ENCODE measurements at regions not wholly inside any gene's neighbourhood (a gene's known extent, or its start where the extent isn't known, plus 50 kb on each side); places are given as distances from the start of the nearest gene placed in this dataset.
"Not testable (repeated sequence)": the region's sequence is repeated elsewhere in the genome, so short reads cannot be mapped to it uniquely, and the experiment has no call there.

GRCh38 chr5:72651779-72652178 lies 144.6 kb upstream of the ZNF366 start:
- DNase-seq (ENCODE audit: low read depth in 1 of 2, low spot score in 1 of 2) = no peak

- DNase-seq (ENCODE audit: low read depth in 1 of 2, low spot score in 1 of 2) = no peak
These were observed 143.9 kb upstream of the ZNF366 start for GRCh38 chr5:72651109-72651508.

DNA sequence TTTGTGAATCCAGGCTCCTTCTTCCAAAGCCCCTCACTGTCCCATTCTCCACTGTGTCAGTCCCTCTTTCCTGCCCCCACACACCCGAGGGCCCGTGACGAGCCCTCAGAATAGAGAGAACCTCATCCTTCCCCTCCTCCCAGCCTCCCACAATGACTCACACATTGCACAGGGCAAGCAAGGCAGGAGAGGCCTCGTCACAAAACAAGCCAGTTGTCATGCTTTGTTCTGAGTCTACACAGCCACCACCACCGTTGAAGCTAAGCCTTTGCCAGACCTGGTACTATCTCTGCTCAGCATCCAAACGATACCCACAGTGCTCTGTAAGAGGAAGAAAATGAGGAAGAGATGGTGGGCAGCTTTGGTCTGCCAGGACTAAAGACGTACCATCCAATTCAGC lies 142.2 kb upstream of the ZNF366 start:
- DNase-seq (ENCODE audit: low read depth in 1 of 2, low spot score in 1 of 2) = no peak

DNA sequence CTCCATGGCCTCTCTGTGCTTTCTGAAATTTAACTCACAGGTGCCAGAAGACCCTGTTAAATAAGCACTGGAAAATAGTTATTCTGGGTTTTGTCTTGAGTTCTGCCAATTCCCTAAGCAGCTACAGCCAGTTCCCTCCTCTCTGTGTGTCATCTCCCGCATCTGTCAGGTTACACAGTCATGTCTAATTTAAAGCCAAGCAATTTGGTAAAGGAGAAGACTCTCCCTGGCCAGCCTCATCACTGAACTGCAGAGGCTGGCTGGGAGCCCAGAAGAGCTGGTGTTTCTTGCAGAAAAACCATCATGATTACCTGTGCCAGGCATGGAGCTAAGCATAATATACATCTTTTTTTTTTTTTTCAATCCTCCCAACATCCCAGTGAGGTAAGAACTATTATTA lies 141.3 kb upstream of the ZNF366 start:
- DNase-seq (ENCODE audit: low read depth in 1 of 2, low spot score in 1 of 2) = no peak

- no peak for DNase-seq (ENCODE audit: low read depth in 1 of 2, low spot score in 1 of 2)
These were observed 140.6 kb upstream of the ZNF366 start for GRCh38 chr5:72647806-72648205.

GRCh38 chr5:72646246-72646866 lies 139.1 kb upstream of the ZNF366 start:
- no peak for DNase-seq (ENCODE audit: low read depth in 1 of 2, low spot score in 1 of 2)

- no peak for DNase-seq (ENCODE audit: low read depth in 1 of 2, low spot score in 1 of 2)
These were observed 138.0 kb upstream of the ZNF366 start for GRCh38 chr5:72645064-72645846.

GRCh38 chr5:72644296-72644695 lies 137.1 kb upstream of the ZNF366 start:
- no peak for DNase-seq (ENCODE audit: low read depth in 1 of 2, low spot score in 1 of 2)

DNA sequence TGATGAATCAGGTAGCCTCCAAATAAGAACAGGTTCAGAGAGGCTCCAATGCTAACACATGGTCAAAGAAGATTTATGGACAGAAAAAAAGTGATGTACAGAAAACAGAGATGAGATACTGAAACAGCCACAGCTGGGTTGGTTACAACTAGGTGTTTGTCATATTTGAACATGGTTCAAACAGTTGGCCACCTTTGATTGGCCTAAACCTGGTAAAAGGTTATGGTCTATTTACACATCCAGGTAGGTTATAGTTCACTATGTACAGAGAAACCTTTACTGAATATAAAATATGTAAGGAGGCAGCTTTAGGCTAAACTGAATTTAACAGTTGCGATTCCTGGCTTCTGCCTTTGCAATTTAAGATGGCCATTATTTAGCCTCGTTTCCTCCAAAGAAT lies 134.0 kb upstream of the ZNF366 start:
- no peak for DNase-seq (ENCODE audit: low read depth in 1 of 2, low spot score in 1 of 2)

- DNase-seq (ENCODE audit: low read depth in 1 of 2, low spot score in 1 of 2) = no peak
These were observed 129.8 kb upstream of the ZNF366 start for GRCh38 chr5:72637058-72637457.

DNA sequence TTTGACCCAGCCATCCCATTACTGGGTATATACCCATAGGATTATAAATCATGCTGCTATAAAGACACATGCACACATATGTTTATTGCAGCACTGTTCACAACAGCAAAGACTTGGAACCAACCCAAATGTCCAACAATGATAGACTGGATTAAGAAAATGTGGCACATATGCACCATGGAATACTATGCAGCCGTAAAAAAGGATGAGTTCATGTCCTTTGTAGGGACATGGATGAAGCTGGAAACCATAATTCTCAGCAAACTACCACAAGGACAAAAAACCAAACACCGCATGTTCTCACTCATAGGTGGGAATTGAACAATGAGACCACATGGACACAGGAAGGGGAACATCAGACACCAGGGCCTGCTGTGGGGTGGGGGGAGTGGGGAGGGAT lies 129.4 kb upstream of the ZNF366 start:
- not testable (repeated sequence) for DNase-seq (ENCODE audit: low read depth in 1 of 2, low spot score in 1 of 2)

DNA sequence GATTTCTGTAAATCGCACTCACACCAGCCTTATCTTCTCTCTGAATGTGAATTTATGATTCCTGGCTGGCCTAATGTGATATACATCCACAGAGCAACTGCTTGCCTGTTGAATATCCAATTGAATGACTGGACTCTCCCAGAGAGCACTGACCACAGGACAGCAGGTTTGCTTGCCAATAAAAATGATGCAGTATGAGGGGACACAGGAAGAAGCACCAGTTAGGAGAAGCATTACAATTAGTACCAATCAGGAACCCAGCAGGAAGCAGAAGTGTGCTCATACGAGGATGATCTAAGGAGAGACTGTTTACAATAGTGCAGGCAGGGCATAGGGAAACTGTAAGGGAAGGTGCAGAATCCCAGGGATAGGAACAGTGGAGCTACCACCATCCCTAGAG lies 127.2 kb upstream of the ZNF366 start:
- no peak for DNase-seq (ENCODE audit: low read depth in 1 of 2, low spot score in 1 of 2)

GRCh38 chr5:72633649-72634048 lies 126.4 kb upstream of the ZNF366 start:
- DNase-seq (ENCODE audit: low read depth in 1 of 2, low spot score in 1 of 2) = no peak

DNA sequence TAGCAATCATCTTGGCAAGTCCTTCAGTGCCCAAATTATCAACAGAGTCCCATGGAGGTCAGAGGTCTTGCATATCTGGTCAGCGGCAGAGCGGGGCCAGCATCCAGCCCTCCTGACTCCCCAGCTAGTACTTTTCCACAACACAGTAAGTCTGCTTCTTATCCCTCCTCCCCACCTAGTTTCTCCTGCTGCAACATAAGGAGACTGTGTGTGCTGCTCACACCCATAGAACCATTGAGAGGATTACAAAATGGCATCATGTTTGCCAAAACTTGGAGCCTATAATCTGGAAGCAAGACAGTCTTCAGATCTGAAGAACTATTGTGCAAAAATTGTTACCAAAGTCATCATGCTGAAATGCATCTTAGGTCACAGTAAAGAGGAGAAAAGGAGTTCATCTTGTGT lies 125.8 kb upstream of the ZNF366 start:
- no peak for DNase-seq (ENCODE audit: low read depth in 1 of 2, low spot score in 1 of 2)

DNA sequence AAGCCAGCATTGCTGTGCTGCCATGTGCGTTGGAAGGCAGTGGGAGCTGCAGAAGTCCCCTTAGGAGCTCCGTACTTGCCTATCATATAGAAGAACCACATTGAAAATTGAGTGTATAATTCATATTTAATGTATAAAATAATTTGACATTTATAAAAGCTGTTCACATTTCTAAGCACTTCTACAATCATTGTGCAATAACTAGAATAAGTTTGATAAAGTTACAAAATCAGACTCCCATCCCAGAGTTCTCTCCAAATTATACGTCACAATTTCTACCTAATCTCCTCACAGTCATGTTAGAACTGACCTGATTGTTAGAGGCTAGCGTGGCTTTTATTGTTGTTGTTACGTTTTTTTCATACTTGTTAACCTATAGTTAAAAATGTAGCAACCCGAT lies 123.5 kb upstream of the ZNF366 start:
- DNase-seq (ENCODE audit: low read depth in 1 of 2, low spot score in 1 of 2) = no peak

GRCh38 chr5:72630081-72630480 lies 122.9 kb upstream of the ZNF366 start:
- no peak for DNase-seq (ENCODE audit: low read depth in 1 of 2, low spot score in 1 of 2)

DNA sequence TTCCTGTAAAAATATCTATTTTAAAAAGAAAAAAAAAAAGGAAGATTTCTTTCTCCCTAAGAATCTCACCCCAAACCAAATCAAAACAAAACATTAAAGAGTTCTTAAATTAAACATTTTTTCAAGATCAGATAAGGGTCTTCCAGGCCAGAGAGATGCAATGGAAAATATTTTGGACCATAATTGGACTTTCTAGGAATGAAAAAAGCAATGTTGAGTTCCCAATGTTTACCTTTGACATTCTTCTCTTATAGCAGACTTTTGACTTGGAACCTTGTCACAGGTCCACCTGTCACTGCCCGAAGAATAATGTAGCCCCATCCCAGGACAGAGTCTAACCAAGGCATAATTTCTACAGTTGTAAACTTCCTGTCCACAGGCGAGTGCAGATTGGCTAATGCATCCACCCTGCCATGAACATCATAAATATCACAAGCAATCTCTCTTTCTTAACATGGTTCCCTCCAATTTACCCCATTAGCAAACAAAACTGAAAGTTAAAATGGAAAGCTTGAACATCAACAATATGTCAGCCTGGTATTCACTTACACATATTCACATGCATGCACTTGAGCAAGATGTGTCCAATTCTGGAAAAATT lies 121.7 kb upstream of the ZNF366 start:
- no peak for DNase-seq (ENCODE audit: low read depth in 1 of 2, low spot score in 1 of 2)

- no peak for DNase-seq (ENCODE audit: low read depth in 1 of 2, low spot score in 1 of 2)
These were observed 118.1 kb upstream of the ZNF366 start for GRCh38 chr5:72625332-72625731.

GRCh38 chr5:72624641-72625236 lies 117.5 kb upstream of the ZNF366 start:
- no peak for DNase-seq (ENCODE audit: low read depth in 1 of 2, low spot score in 1 of 2)

DNA sequence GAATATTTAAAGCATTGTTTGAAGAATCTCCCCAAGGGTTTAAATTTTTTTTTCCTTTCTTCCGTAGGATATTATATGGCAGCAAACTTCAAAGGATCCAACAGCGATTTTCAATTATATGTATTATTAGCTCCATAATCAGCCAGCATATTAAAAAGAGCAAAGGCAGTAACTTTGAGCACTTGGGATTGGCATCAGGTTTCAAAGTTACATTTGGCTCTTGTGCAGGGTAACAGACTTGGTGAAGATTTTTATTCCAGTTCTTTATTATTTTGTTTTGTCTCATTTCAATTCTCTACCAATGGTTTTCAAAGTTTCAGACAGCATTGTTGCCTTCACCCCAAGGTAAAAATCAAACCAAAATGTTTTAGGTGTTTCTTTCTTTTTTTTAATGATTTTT lies 116.7 kb upstream of the ZNF366 start:
- DNase-seq (ENCODE audit: low read depth in 1 of 2, low spot score in 1 of 2) = no peak

- DNase-seq (ENCODE audit: low read depth in 1 of 2, low spot score in 1 of 2) = no peak
These were observed 116.1 kb upstream of the ZNF366 start for GRCh38 chr5:72623323-72623722.

DNA sequence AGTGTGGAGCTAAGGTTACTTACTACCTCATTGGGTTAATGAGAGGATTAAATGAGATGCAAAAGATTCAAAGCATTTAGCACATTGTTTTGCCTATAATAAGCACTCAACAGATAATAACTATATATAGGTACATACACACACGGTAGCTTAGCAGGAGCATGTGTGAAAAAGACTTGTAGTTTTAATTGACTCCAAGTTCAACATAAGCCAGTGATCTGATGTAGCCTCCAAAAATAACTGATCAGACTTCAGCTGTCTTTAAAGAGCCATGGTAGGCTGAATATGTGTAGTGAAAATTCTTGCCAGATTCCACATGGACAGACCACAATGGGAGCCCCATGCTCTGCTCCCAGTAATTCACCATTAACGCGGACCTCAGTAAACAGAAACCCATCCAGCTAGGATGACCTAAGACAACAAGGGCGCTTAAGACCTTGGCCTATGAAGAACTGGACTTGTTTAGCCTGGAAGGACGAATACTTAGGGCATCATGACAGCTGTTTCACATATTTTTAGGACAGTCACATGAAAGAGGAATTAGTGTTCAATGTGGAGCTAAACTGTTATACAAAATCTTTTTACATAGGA lies 115.1 kb upstream of the ZNF366 start:
- DNase-seq (ENCODE audit: low read depth in 1 of 2, low spot score in 1 of 2) = no peak
